Transverse colon (tissue), 3 donors: ENCODE measurements at regions not wholly inside any gene's neighbourhood (a gene's known extent, or its start where the extent isn't known, plus 50 kb on each side); places are given as distances from the start of the nearest gene placed in this dataset.

ENCODE experiments used
- CTCF ChIP-seq, 5 experiments: fragments of 200-600 bp in 3 of 5; fragments of 450-650 bp in 2 of 5; sonication (generic) in 3 of 5; IDR thresholded peaks; 1 replicate in 2 of 5; 2 replicates in 3 of 5; pipeline ENCODE4 v1.5.1; 2016 to 2017; ENCODE audit warnings: antibody characterized with exemption in 5 of 5, inconsistent platforms in 3 of 5, mild to moderate bottlenecking in 2 of 5, moderate library complexity in 1 of 5
- EP300 ChIP-seq: sonication (generic); formaldehyde crosslinking; IDR thresholded peaks from one replicate; pipeline ENCODE4 v1.6.1; 2017; ENCODE audit warnings: antibody characterized with exemption, low read depth
- POLR2A ChIP-seq: fragments of 450-650 bp; IDR thresholded peaks from one replicate; pipeline ENCODE4 v1.6.1; 2016; ENCODE audit warnings: antibody characterized with exemption, mild to moderate bottlenecking, moderate library complexity

GRCh38 chr20:11738852-11739251 is 178.8 kb upstream of the BTBD3 start:
- TF ChIP-seq POLR2A (no peak), EP300 (no peak), CTCF (IDR thresholded peaks at IDR 0.05) (no peak)
